ENCODE measurements at regions not wholly inside any gene's neighbourhood (a gene's known extent, or its start where the extent isn't known, plus 50 kb on each side); places are given as distances from the start of the nearest gene placed in this dataset.

- Histone ChIP-seq H3K4me1 (no peaks in the 10 kb centered on the region), H3K27me3 (ENCODE audit: insufficient read depth in 3 of 3, low read length in 2 of 3) (no peaks in the 10 kb centered on the region), H3K4me3 (no peak overlapping the region), H3K27ac (no peak overlapping the region), H3K9me3 (no peaks in the 10 kb centered on the region), H3K36me3 (ENCODE audit: insufficient read depth in 1 of 2, low read depth in 1 of 2) (no peaks in the 10 kb centered on the region)
- WGBS, 3 donors = 35 to 59% (median 46%) methylated on average over 3 of the region's 3 CpGs
- DNase-seq (no peak), ATAC-seq (no peak)
- no peak for TF ChIP-seq CTCF (IDR thresholded peaks at IDR 0.05)
- intact Hi-C loops (cut with DNase I) = no loop called here
Measured at GRCh38 chr1:87418048-87418447, 89.4 kb downstream of the LMO4 start.

- H3K9me3 ChIP-seq = no peaks in the 10 kb centered on the region
- intact Hi-C loops (cut with DNase I) = no loop called here
- H3K4me1 ChIP-seq = no peaks in the 10 kb centered on the region
- H3K4me3 ChIP-seq = no peak overlapping the region
- no peak for TF ChIP-seq CTCF (IDR thresholded peaks at IDR 0.05)
- H3K36me3 ChIP-seq (ENCODE audit: insufficient read depth in 1 of 2, low read depth in 1 of 2) = no peaks in the 10 kb centered on the region
- H3K27me3 ChIP-seq (ENCODE audit: insufficient read depth in 3 of 3, low read length in 2 of 3) = no peaks in the 10 kb centered on the region
- no peak for ATAC-seq
- no peak for DNase-seq
- no peak overlapping the region for H3K27ac ChIP-seq
Measured at GRCh38 chr1:87421809-87422208, 93.1 kb downstream of the LMO4 start.

- H3K27ac ChIP-seq = no peak overlapping the region
- H3K4me3 ChIP-seq = no peak overlapping the region
- DNase-seq (no peak), ATAC-seq (no peak)
- WGBS, 3 donors = 91 to 96% (median 95%) methylated on average over 1 of the region's 1 CpG
- no peak for TF ChIP-seq CTCF (IDR thresholded peaks at IDR 0.05)
- intact Hi-C loops (cut with DNase I) = no loop called here
- H3K4me1 ChIP-seq = no peaks in the 10 kb centered on the region
- H3K36me3 ChIP-seq (ENCODE audit: insufficient read depth in 1 of 2, low read depth in 1 of 2) = no peaks in the 10 kb centered on the region
- H3K27me3 ChIP-seq (ENCODE audit: insufficient read depth in 3 of 3, low read length in 2 of 3) = no peaks in the 10 kb centered on the region
- H3K9me3 ChIP-seq = no peaks in the 10 kb centered on the region
Measured at GRCh38 chr1:87424541-87424940, 95.9 kb downstream of the LMO4 start.

GRCh38 chr1:87426463-87427249, 98.0 kb downstream of the LMO4 start:
- Histone ChIP-seq H3K9me3 (no peaks in the 10 kb centered on the region), H3K4me3 (no peak overlapping the region), H3K27ac (no peak overlapping the region), H3K4me1 (no peaks in the 10 kb centered on the region), H3K36me3 (ENCODE audit: insufficient read depth in 1 of 2, low read depth in 1 of 2) (no peaks in the 10 kb centered on the region), H3K27me3 (ENCODE audit: insufficient read depth in 3 of 3, low read length in 2 of 3) (no peaks in the 10 kb centered on the region)
- no peak for DNase-seq
- no peak for TF ChIP-seq CTCF (IDR thresholded peaks at IDR 0.05)
- intact Hi-C loops (cut with DNase I) = no loop called here
- 48 to 59% (median 51%) methylated on average over 12 of the region's 12 CpGs for WGBS, 3 donors
- no peak for ATAC-seq

GRCh38 chr1:87428367-87428766, 99.7 kb downstream of the LMO4 start:
- WGBS, 3 donors = 72 to 87% (median 81%) methylated on average over 3 of the region's 3 CpGs
- Histone ChIP-seq H3K4me3 (no peak overlapping the region), H3K4me1 (no peaks in the 10 kb centered on the region), H3K27ac (no peak overlapping the region), H3K36me3 (ENCODE audit: insufficient read depth in 1 of 2, low read depth in 1 of 2) (no peaks in the 10 kb centered on the region), H3K9me3 (no peaks in the 10 kb centered on the region), H3K27me3 (ENCODE audit: insufficient read depth in 3 of 3, low read length in 2 of 3) (no peaks in the 10 kb centered on the region)
- intact Hi-C loops (cut with DNase I) = no loop called here
- ATAC-seq = no peak
- no peak for DNase-seq
- TF ChIP-seq CTCF (IDR thresholded peaks at IDR 0.05) = no peak
